Panc1 (cell line): ENCODE measurements at regions not wholly inside any gene's neighbourhood (a gene's known extent, or its start where the extent isn't known, plus 50 kb on each side); places are given as distances from the start of the nearest gene placed in this dataset.

ENCODE experiments used
- ATAC-seq: fragments of 200-7000 bp; cut with Tn5 transposase; 2 replicates; pipeline ENCODE4 v1.9.1; 2020; ENCODE audit warnings: mild to moderate bottlenecking, moderate library complexity
- BruUV-seq: library from RNA; stranded (reverse); fragments of 400-500 nt; replicated peaks from 2 replicates; lab custom pipeline; 2021; lab: Mats Ljungman, UMichigan
- CTCF ChIA-PET: fragments of 300-600 bp; sonication (Branson Sonifier 250); formaldehyde crosslinking; loops from one replicate; lab custom pipeline; 2022; ENCODE audit warnings: antibody characterized with exemption; lab: Charles Lee
- POLR2A ChIA-PET: fragments of 300-600 bp; sonication (Branson Sonifier 250); formaldehyde crosslinking; loops from one replicate; lab custom pipeline; 2022; ENCODE audit warnings: antibody characterized with exemption; lab: Charles Lee
- DNase-seq: peaks from one replicate; pipeline ENCODE4 v3.0.0-alpha.2; 2010; ENCODE audit warnings: low read depth, low spot score
- H3K27ac ChIP-seq: 2 replicates; pipeline ENCODE4 v1.5.1; 2011; ENCODE audit warnings: mild to moderate bottlenecking, low read length, inconsistent platforms
- H3K27me3 ChIP-seq: fragments of 200-500 bp; sonication (Bioruptor generic); 2 replicates; pipeline ENCODE4 v1.6.0; 2014; ENCODE audit warnings: low read length, inconsistent platforms; ENCODE audit not compliant: control insufficient read depth, insufficient read depth
- H3K36me3 ChIP-seq: fragments of 200-500 bp; sonication (Bioruptor generic); 2 replicates; pipeline ENCODE4 v1.5.1; 2014; ENCODE audit warnings: inconsistent platforms, mild to moderate bottlenecking, low read length, moderate library complexity; ENCODE audit not compliant: control insufficient read depth, insufficient read depth
- H3K4me1 ChIP-seq: 2 replicates; pipeline ENCODE4 v1.5.1; 2011; ENCODE audit warnings: inconsistent platforms, mild to moderate bottlenecking, low read length, moderate library complexity; ENCODE audit not compliant: control insufficient read depth, insufficient read depth
- H3K4me3 ChIP-seq, 2 experiments: 2 replicates each; pipeline ENCODE4 v1.5.1; 2011 to 2012; ENCODE audit warnings: low read depth in 2 of 2, low read length in 2 of 2, mild to moderate bottlenecking in 2 of 2, inconsistent platforms in 1 of 2, moderate library complexity in 1 of 2
- H3K9me3 ChIP-seq: fragments of 200-500 bp; sonication (Bioruptor generic); 2 replicates; pipeline ENCODE4 v1.5.1; 2014; ENCODE audit warnings: low read depth, mild to moderate bottlenecking, inconsistent platforms, low read length, moderate library complexity; ENCODE audit not compliant: control insufficient read depth, insufficient read depth
- POLR2AphosphoS5 ChIP-seq: IDR thresholded peaks from 2 replicates; pipeline ENCODE4 v1.6.1; 2012; ENCODE audit warnings: mild to moderate bottlenecking, low read depth, low read length, moderate library complexity
- SIN3A ChIP-seq: IDR thresholded peaks from 2 replicates; pipeline ENCODE4 v1.6.1; 2012; ENCODE audit warnings: low read depth, mild to moderate bottlenecking, low read length, moderate library complexity, borderline replicate concordance; ENCODE audit not compliant: insufficient read depth
- TCF7L2 ChIP-seq: IDR thresholded peaks from 2 replicates; pipeline ENCODE4 v1.6.1; 2011; ENCODE audit warnings: mild to moderate bottlenecking, low read depth, low read length, inconsistent platforms
- in situ Hi-C: cut with HindIII; loops from 2 replicates; pipeline ENCODE4 v1.10.0; 2016; ENCODE audit warnings: low sequenced_read_pairs, low pct_unique_long_range_greater_than_20kb
- intact Hi-C: fragments of 100-400 bp; cut with micrococcal nuclease; formaldehyde crosslinking; loops from one replicate; pipeline ENCODE4 v1.10.0; 2022; ENCODE audit not compliant: unreplicated experiment
- TF ChIP-seq, protein P1 (sequence below), 2 experiments: IDR thresholded peaks; 2 replicates each; pipeline ENCODE4 v1.6.1; 2011 to 2012; ENCODE audit warnings: low read depth in 2 of 2, control low read depth in 1 of 2, low read length in 1 of 2, mild to moderate bottlenecking in 1 of 2, moderate library complexity in 1 of 2; ENCODE audit not compliant: insufficient read depth in 1 of 2
- TF ChIP-seq, protein P2 (sequence below): fragments of 450-650 bp; IDR thresholded peaks from 2 replicates; pipeline ENCODE4 v1.5.1; 2017; ENCODE audit warnings: mild to moderate bottlenecking

DNA sequence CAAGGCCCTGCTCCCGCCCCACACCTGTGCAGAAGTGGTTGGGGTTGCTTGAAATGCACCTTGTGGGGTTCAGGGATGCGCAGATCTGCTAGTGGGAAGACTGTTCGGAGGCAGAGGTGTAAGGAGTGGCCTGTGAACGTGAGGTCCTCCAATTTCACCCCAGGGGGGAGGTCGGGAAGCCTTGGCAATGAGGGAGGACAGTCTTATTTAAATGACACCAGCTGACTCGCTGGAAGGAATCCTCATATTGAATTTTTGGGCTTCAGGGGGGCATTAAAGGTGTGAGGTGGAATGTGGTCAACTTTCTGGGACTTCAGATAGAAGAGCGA is 218.8 kb upstream of the CELF2 start:
- BruUV-seq, result no TSS peak
- CTCF ChIA-PET, result no interaction called here

DNA sequence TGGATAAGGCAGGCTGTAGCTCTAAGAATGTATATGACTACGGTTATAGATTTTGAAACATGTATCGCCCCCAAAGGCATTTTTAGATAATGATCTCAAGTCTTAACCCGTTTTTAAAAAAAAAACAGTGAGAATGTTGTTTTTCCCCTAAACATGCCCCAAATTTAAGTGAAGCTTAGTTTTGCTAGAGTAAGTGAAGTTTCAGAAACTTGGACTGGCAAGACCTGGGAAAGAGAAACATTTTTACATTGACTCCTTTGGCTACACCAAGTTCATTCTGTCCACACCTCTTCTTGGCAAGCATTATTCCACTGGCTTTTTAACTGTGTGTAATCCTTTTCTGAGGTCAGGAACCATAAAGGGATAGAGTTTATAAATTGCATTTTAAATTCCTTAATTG is 216.7 kb upstream of the CELF2 start:
- CTCF ChIA-PET, result no interaction called here
- Histone ChIP-seq H3K27me3 (no peaks in the 10 kb centered on the region), H3K9me3 (no peaks in the 10 kb centered on the region), H3K4me3 (no peak overlapping the region), H3K36me3 (no peaks in the 10 kb centered on the region), H3K4me1 (no peaks in the 10 kb centered on the region), H3K27ac (no peak overlapping the region)
- TF ChIP-seq SIN3A (no peak), POLR2AphosphoS5 (no peak), TCF7L2 (no peak)
- TF ChIP-seq, protein P1, sequence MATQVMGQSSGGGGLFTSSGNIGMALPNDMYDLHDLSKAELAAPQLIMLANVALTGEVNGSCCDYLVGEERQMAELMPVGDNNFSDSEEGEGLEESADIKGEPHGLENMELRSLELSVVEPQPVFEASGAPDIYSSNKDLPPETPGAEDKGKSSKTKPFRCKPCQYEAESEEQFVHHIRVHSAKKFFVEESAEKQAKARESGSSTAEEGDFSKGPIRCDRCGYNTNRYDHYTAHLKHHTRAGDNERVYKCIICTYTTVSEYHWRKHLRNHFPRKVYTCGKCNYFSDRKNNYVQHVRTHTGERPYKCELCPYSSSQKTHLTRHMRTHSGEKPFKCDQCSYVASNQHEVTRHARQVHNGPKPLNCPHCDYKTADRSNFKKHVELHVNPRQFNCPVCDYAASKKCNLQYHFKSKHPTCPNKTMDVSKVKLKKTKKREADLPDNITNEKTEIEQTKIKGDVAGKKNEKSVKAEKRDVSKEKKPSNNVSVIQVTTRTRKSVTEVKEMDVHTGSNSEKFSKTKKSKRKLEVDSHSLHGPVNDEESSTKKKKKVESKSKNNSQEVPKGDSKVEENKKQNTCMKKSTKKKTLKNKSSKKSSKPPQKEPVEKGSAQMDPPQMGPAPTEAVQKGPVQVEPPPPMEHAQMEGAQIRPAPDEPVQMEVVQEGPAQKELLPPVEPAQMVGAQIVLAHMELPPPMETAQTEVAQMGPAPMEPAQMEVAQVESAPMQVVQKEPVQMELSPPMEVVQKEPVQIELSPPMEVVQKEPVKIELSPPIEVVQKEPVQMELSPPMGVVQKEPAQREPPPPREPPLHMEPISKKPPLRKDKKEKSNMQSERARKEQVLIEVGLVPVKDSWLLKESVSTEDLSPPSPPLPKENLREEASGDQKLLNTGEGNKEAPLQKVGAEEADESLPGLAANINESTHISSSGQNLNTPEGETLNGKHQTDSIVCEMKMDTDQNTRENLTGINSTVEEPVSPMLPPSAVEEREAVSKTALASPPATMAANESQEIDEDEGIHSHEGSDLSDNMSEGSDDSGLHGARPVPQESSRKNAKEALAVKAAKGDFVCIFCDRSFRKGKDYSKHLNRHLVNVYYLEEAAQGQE (IDR thresholded peaks at IDR 0.05; ENCODE audit: insufficient read depth in 1 of 2, low read depth in 2 of 2, low read length in 1 of 2), result no peak
- TF ChIP-seq, protein P2, sequence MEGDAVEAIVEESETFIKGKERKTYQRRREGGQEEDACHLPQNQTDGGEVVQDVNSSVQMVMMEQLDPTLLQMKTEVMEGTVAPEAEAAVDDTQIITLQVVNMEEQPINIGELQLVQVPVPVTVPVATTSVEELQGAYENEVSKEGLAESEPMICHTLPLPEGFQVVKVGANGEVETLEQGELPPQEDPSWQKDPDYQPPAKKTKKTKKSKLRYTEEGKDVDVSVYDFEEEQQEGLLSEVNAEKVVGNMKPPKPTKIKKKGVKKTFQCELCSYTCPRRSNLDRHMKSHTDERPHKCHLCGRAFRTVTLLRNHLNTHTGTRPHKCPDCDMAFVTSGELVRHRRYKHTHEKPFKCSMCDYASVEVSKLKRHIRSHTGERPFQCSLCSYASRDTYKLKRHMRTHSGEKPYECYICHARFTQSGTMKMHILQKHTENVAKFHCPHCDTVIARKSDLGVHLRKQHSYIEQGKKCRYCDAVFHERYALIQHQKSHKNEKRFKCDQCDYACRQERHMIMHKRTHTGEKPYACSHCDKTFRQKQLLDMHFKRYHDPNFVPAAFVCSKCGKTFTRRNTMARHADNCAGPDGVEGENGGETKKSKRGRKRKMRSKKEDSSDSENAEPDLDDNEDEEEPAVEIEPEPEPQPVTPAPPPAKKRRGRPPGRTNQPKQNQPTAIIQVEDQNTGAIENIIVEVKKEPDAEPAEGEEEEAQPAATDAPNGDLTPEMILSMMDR, result no peak
- intact Hi-C loops, result no loop called here
- ATAC-seq, result no peak
- POLR2A ChIA-PET, result no interaction called here
- no TSS peak for BruUV-seq
- DNase-seq, result no peak
- in situ Hi-C loops, result no loop called here

More for the DNA sequence above, 218.8 kb upstream of the CELF2 start:
- TF ChIP-seq, protein P2, result no peak
- TF ChIP-seq POLR2AphosphoS5, result no peak
- TF ChIP-seq, protein P1 (IDR thresholded peaks at IDR 0.05; ENCODE audit: insufficient read depth in 1 of 2, low read depth in 2 of 2, low read length in 1 of 2), result no peak
- TF ChIP-seq TCF7L2, result no peak
- no peak for TF ChIP-seq SIN3A
- intact Hi-C loops (no loop called here), in situ Hi-C loops (no loop called here)
- Histone ChIP-seq H3K9me3 (no peaks in the 10 kb centered on the region), H3K4me1 (no peaks in the 10 kb centered on the region), H3K4me3 (no peak overlapping the region), H3K36me3 (no peaks in the 10 kb centered on the region), H3K27me3 (no peaks in the 10 kb centered on the region), H3K27ac (no peak overlapping the region)
- DNase-seq, result no peak
- POLR2A ChIA-PET, result no interaction called here
- ATAC-seq, result no peak
